ENCODE measurements at regions not wholly inside any gene's neighbourhood (a gene's known extent, or its start where the extent isn't known, plus 50 kb on each side); places are given as distances from the start of the nearest gene placed in this dataset.
"Not testable (repeated sequence)": the region's sequence is repeated elsewhere in the genome, so short reads cannot be mapped to it uniquely, and the experiment has no call there.

- in situ Hi-C loops (cut with HindIII; ENCODE audit: low pct_unique_long_range_greater_than_20kb, low sequenced_read_pairs) = no loop called here
Measured at GRCh38 chr2:205872716-205873115, 190.4 kb downstream of the NRP2 start.

GRCh38 chr2:205869439-205869838 is 187.1 kb downstream of the NRP2 start:
- no peak for DNase-seq (ENCODE audit: low read depth)
- in situ Hi-C loops (cut with HindIII; ENCODE audit: low pct_unique_long_range_greater_than_20kb, low sequenced_read_pairs) = no loop called here

More at GRCh38 chr2:205872716-205873115, 190.4 kb downstream of the NRP2 start:
- DNase-seq (ENCODE audit: low read depth) = no peak

- in situ Hi-C loops (cut with HindIII; ENCODE audit: low pct_unique_long_range_greater_than_20kb, low sequenced_read_pairs) = no loop called here
- DNase-seq (ENCODE audit: low read depth) = peak; percentile 81
Measured at GRCh38 chr2:205868773-205869333, 186.6 kb downstream of the NRP2 start.

- DNase-seq (ENCODE audit: low read depth) = no peak
- in situ Hi-C loops (cut with HindIII; ENCODE audit: low pct_unique_long_range_greater_than_20kb, low sequenced_read_pairs) = no loop called here
Measured at GRCh38 chr2:205868053-205868452, 185.8 kb downstream of the NRP2 start.

- DNase-seq (ENCODE audit: low read depth) = no peak
- in situ Hi-C loops (cut with HindIII; ENCODE audit: low pct_unique_long_range_greater_than_20kb, low sequenced_read_pairs) = no loop called here
Measured at GRCh38 chr2:205867371-205867770, 185.1 kb downstream of the NRP2 start.

GRCh38 chr2:205865905-205866441 is 183.7 kb downstream of the NRP2 start:
- in situ Hi-C loops (cut with HindIII; ENCODE audit: low pct_unique_long_range_greater_than_20kb, low sequenced_read_pairs) = no loop called here
- peak; percentile 86 for DNase-seq (ENCODE audit: low read depth)

GRCh38 chr2:205865056-205865455 is 182.8 kb downstream of the NRP2 start:
- in situ Hi-C loops (cut with HindIII; ENCODE audit: low pct_unique_long_range_greater_than_20kb, low sequenced_read_pairs) = no loop called here
- DNase-seq (ENCODE audit: low read depth) = no peak

- no peak for DNase-seq (ENCODE audit: low read depth)
- in situ Hi-C loops (cut with HindIII; ENCODE audit: low pct_unique_long_range_greater_than_20kb, low sequenced_read_pairs) = no loop called here
Measured at GRCh38 chr2:205864491-205864890, 182.2 kb downstream of the NRP2 start.

- in situ Hi-C loops (cut with HindIII; ENCODE audit: low pct_unique_long_range_greater_than_20kb, low sequenced_read_pairs); DNase-seq (ENCODE audit: low read depth): not testable (repeated sequence)
Measured at GRCh38 chr2:205862761-205863160, 180.5 kb downstream of the NRP2 start.

GRCh38 chr2:205860885-205861284 is 178.6 kb downstream of the NRP2 start:
- in situ Hi-C loops (cut with HindIII; ENCODE audit: low pct_unique_long_range_greater_than_20kb, low sequenced_read_pairs) = no loop called here
- DNase-seq (ENCODE audit: low read depth) = no peak

- in situ Hi-C loops (cut with HindIII; ENCODE audit: low pct_unique_long_range_greater_than_20kb, low sequenced_read_pairs) = no loop called here
Measured at GRCh38 chr2:205860181-205860580, 177.9 kb downstream of the NRP2 start.

GRCh38 chr2:205858881-205859441 is 176.7 kb downstream of the NRP2 start:
- peak; percentile 75 for DNase-seq (ENCODE audit: low read depth)
- in situ Hi-C loops (cut with HindIII; ENCODE audit: low pct_unique_long_range_greater_than_20kb, low sequenced_read_pairs) = no loop called here

More at GRCh38 chr2:205860181-205860580, 177.9 kb downstream of the NRP2 start:
- DNase-seq (ENCODE audit: low read depth) = no peak

- DNase-seq (ENCODE audit: low read depth) = no peak
- in situ Hi-C loops (cut with HindIII; ENCODE audit: low pct_unique_long_range_greater_than_20kb, low sequenced_read_pairs) = no loop called here
Measured at GRCh38 chr2:205858275-205858674, 176.0 kb downstream of the NRP2 start.

- DNase-seq (ENCODE audit: low read depth) = no peak
- in situ Hi-C loops (cut with HindIII; ENCODE audit: low pct_unique_long_range_greater_than_20kb, low sequenced_read_pairs) = no loop called here
Measured at GRCh38 chr2:205857520-205858237, 175.4 kb downstream of the NRP2 start.

GRCh38 chr2:205852457-205852856 is 170.2 kb downstream of the NRP2 start:
- no peak for DNase-seq (ENCODE audit: low read depth)
- in situ Hi-C loops (cut with HindIII; ENCODE audit: low pct_unique_long_range_greater_than_20kb, low sequenced_read_pairs) = no loop called here

- no peak for DNase-seq (ENCODE audit: low read depth)
- in situ Hi-C loops (cut with HindIII; ENCODE audit: low pct_unique_long_range_greater_than_20kb, low sequenced_read_pairs) = no loop called here
Measured at GRCh38 chr2:205850611-205851010, 168.3 kb downstream of the NRP2 start.

GRCh38 chr2:205850132-205850531 is 167.8 kb downstream of the NRP2 start:
- in situ Hi-C loops (cut with HindIII; ENCODE audit: low pct_unique_long_range_greater_than_20kb, low sequenced_read_pairs) = no loop called here
- no peak for DNase-seq (ENCODE audit: low read depth)

- no peak for DNase-seq (ENCODE audit: low read depth)
- in situ Hi-C loops (cut with HindIII; ENCODE audit: low pct_unique_long_range_greater_than_20kb, low sequenced_read_pairs) = no loop called here
Measured at GRCh38 chr2:205849136-205849535, 166.8 kb downstream of the NRP2 start.

- no peak for DNase-seq (ENCODE audit: low read depth)
- in situ Hi-C loops (cut with HindIII; ENCODE audit: low pct_unique_long_range_greater_than_20kb, low sequenced_read_pairs) = no loop called here
Measured at GRCh38 chr2:205848601-205849000, 166.3 kb downstream of the NRP2 start.
